Progenitor cell of endocrine pancreas (in vitro differentiated cells): ENCODE measurements at regions not wholly inside any gene's neighbourhood (a gene's known extent, or its start where the extent isn't known, plus 50 kb on each side); places are given as distances from the start of the nearest gene placed in this dataset.
"Not testable (repeated sequence)": the region's sequence is repeated elsewhere in the genome, so short reads cannot be mapped to it uniquely, and the experiment has no call there.

Experiments used
- DNase-seq: peaks from one replicate; pipeline ENCODE4 v3.0.0; 2021; ENCODE audit warnings: low spot score; ENCODE audit not compliant: unreplicated experiment
- H3K27ac Mint-ChIP-seq: 2 replicates; pipeline ENCODE4 v1.8.0; 2021; ENCODE audit warnings: mild to moderate bottlenecking, moderate library complexity, mixed read lengths
- H3K27me3 Mint-ChIP-seq: 2 replicates; pipeline ENCODE4 v1.8.0; 2021; ENCODE audit warnings: mixed read lengths
- H3K36me3 Mint-ChIP-seq: 2 replicates; pipeline ENCODE4 v1.8.0; 2022; ENCODE audit warnings: mixed read lengths; ENCODE audit not compliant: insufficient read depth
- H3K4me1 Mint-ChIP-seq: 2 replicates; pipeline ENCODE4 v1.8.0; 2021; ENCODE audit warnings: low read depth, mixed read lengths
- H3K4me3 Mint-ChIP-seq: 2 replicates; pipeline ENCODE4 v1.8.0; 2021; ENCODE audit warnings: low read depth, mild to moderate bottlenecking, moderate library complexity, mixed read lengths
- H3K9me3 Mint-ChIP-seq: 2 replicates; pipeline ENCODE4 v1.8.0; 2021; ENCODE audit warnings: low read depth, mixed read lengths
- TF ChIP-seq, protein P1 (sequence below): fragments of 200-600 bp; sonication (generic); IDR thresholded peaks from one replicate; pipeline ENCODE4 v1.5.0; 2021; ENCODE audit warnings: antibody characterized with exemption, mild to moderate bottlenecking; ENCODE audit not compliant: unreplicated experiment

DNA sequence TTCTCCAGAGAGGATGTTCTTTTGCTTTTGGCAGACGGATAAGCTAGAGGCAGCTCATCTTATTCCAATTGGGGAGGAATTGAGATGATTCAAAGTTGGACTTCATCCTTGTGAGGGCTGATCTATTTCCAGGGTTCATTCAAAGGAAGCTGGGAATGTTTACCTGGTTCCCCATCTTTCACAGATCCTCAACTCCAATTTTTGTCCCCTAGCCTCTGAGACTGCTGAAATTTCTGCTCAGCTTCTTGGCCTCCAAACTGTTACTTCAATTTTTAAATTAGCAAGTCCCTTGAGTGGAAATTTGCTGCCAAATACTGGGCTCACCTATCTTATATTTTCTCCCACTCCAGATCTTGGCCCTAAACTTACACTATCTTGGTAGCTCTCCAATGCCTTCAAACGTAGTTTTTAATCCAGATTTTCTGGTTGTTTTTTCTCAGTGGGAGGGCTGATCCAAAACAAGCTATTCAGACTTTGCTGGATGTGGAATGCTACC lies 93.9 kb upstream of the NEK6 start:
- H3K27ac Mint-ChIP-seq: no peak overlapping the region
- H3K9me3 Mint-ChIP-seq: peaks cover 3% of the 10 kb centered on the region
- no peaks in the 10 kb centered on the region for H3K4me1 Mint-ChIP-seq
- no peak overlapping the region for H3K4me3 Mint-ChIP-seq
- no peaks in the 10 kb centered on the region for H3K36me3 Mint-ChIP-seq
- peaks cover 41% of the 10 kb centered on the region for H3K27me3 Mint-ChIP-seq
- TF ChIP-seq, protein P1, sequence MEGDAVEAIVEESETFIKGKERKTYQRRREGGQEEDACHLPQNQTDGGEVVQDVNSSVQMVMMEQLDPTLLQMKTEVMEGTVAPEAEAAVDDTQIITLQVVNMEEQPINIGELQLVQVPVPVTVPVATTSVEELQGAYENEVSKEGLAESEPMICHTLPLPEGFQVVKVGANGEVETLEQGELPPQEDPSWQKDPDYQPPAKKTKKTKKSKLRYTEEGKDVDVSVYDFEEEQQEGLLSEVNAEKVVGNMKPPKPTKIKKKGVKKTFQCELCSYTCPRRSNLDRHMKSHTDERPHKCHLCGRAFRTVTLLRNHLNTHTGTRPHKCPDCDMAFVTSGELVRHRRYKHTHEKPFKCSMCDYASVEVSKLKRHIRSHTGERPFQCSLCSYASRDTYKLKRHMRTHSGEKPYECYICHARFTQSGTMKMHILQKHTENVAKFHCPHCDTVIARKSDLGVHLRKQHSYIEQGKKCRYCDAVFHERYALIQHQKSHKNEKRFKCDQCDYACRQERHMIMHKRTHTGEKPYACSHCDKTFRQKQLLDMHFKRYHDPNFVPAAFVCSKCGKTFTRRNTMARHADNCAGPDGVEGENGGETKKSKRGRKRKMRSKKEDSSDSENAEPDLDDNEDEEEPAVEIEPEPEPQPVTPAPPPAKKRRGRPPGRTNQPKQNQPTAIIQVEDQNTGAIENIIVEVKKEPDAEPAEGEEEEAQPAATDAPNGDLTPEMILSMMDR: no peak
- DNase-seq: no peak

DNA sequence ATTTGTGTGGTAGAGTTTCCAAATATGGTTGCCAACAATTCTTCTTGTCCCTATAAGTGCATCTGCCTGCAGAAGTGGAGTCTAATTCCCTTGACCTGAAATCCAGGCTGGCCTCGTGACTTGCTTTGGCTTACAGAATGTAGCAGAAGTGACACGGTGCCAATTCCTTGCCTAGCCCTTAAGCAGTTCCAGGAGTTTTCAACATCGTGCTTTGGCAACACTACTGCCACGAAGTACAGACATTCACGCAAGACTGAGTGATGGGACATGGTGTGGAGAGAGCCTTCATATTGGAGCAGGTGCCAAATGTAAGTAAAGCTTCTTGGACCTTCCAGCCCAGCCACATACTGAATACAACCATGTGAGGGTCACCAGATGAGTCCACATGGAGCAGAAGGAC lies 92.9 kb upstream of the NEK6 start:
- Mint-ChIP-seq H3K4me1 (no peaks in the 10 kb centered on the region), H3K36me3 (no peaks in the 10 kb centered on the region), H3K4me3 (no peak overlapping the region), H3K9me3 (peaks cover 3% of the 10 kb centered on the region), H3K27me3 (peaks cover 41% of the 10 kb centered on the region), H3K27ac (no peak overlapping the region)
- TF ChIP-seq, protein P1: no peak
- no peak for DNase-seq

DNA sequence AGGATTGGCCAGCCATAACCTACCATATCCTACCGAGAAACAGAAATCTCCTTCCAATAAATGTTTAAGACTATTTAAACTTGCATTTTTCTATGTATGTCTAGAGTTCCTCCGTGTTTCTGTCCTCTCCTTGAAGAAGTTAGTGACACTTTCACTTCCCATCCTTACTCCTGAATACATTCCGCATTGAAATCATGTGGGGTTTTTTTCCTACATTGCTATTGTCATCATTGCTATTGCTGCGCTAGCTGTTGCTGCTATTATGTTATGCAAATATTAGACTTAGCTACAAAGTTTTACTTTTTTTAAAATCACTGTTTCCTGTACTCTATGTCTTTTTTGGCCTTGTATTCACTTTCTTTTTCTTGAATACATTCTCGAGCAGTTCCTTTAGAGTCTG lies 83.3 kb upstream of the NEK6 start:
- Mint-ChIP-seq H3K27me3 (peaks cover 44% of the 10 kb centered on the region), H3K36me3 (no peaks in the 10 kb centered on the region), H3K4me3 (no peak overlapping the region), H3K9me3 (peaks cover 9% of the 10 kb centered on the region), H3K4me1 (no peaks in the 10 kb centered on the region), H3K27ac (no peak overlapping the region)
- TF ChIP-seq, protein P1: no peak
- no peak for DNase-seq

DNA sequence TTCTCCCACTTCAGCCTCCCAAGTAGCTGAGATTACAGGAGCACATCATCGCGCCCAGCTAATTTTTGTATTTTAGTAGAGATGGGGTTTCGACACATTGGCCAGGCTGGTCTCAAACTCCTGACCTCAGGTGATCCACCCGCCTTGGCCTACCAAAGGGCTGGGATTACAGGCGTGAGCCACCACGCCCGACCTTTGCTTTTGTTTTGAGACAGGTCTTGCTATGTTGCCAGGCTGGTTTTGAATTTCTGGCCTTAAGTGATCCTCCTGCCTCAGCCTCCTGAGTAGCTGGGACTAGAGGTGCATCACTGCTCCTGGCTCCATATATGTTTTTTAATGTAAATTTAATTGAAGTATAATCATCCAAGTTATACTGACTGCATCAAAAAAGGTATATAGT lies 80.2 kb upstream of the NEK6 start:
- not testable (repeated sequence) for H3K9me3 Mint-ChIP-seq, H3K27ac Mint-ChIP-seq, H3K36me3 Mint-ChIP-seq, H3K4me1 Mint-ChIP-seq, H3K4me3 Mint-ChIP-seq, DNase-seq
- H3K27me3 Mint-ChIP-seq: peaks cover 39% of the 10 kb centered on the region

DNA sequence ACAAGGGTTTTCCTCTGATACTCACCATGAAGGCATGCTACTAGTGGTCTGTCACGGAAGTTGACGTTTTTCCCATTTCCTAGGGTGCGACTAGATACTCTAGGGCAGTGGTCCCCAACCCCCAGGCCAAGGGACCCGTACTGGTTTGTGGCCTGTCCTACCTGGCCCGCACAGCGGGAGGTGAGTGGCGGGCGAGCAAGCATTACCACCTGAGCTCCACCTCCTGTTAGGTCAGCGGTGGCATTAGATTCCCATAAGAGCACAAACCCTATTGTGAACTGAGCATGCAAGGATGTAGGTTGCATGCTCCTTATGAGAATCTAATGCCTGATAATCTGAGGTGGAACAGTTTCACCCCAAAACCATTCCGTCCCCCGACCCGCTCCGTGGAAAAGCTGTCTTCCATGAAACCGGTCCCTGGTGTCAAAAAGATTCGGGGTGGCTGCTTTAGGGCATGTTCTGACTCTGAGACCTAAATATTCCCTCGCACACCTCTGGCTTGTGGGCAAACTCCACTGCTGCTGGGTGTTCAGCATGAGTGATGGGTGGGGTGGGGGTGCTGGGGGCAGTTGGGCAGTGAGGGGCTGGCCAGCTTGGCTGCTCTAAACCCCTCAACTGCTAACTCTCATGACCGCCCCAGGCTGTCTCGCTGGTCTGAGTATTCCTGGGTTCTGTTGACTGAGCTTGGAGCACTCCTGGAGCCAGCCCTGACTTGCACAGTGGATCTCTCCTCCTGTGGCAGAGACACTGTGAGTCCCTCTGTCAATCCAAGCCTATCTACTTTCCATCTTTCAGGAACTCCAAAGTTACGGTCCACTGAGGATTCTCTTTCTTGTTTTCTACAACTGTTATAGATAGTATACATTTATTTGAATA lies 78.3 kb upstream of the NEK6 start:
- TF ChIP-seq, protein P1: no peak
- Mint-ChIP-seq H3K27me3 (peaks cover 31% of the 10 kb centered on the region), H3K36me3 (no peaks in the 10 kb centered on the region), H3K9me3 (peaks cover 6% of the 10 kb centered on the region), H3K27ac (no peak overlapping the region), H3K4me3 (no peak overlapping the region), H3K4me1 (no peaks in the 10 kb centered on the region)
- DNase-seq: no peak

DNA sequence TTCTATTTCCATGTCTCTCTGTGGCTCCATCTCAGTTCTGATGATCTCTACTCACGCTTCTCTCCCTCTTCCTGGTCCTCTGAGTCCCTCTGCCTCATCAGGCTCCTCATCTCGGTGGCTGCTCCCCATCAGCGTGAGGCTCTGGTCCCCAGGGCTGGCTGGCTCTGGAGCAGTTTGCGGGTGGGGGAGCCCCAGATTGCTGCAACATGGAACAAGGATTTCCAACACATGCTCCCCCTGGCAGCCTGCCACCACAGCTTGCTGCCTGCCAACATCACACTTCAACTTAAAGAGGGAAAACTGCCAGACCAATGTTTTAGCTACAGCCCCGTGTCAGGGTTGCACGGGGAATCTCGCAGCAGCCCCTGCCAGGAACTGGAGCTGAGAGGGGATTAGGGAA lies 77.2 kb upstream of the NEK6 start:
- TF ChIP-seq, protein P1: no peak
- peaks cover 6% of the 10 kb centered on the region for H3K9me3 Mint-ChIP-seq
- peaks cover 33% of the 10 kb centered on the region for H3K27me3 Mint-ChIP-seq
- H3K4me1 Mint-ChIP-seq: no peaks in the 10 kb centered on the region
- H3K4me3 Mint-ChIP-seq: no peak overlapping the region
- H3K36me3 Mint-ChIP-seq: no peaks in the 10 kb centered on the region
- no peak overlapping the region for H3K27ac Mint-ChIP-seq
- DNase-seq: no peak
